HEK293T (cell line): ENCODE measurements at regions not wholly inside any gene's neighbourhood (a gene's known extent, or its start where the extent isn't known, plus 50 kb on each side); places are given as distances from the start of the nearest gene placed in this dataset.

ENCODE experiments used
- CTCF ChIA-PET: fragments of 350-600 bp; formaldehyde crosslinking; extraction: SDS; loops from one replicate; lab custom pipeline; 2021; ENCODE audit warnings: antibody characterized with exemption, inconsistent platforms; lab: Yijun Ruan, JAX
- POLR2A ChIA-PET: fragments of 350-600 bp; formaldehyde crosslinking; extraction: SDS; loops from one replicate; lab custom pipeline; 2020; ENCODE audit warnings: antibody characterized with exemption, inconsistent platforms; lab: Yijun Ruan, JAX
- DNase-seq: peaks from one replicate; pipeline ENCODE4 v3.0.0; 2012; ENCODE audit warnings: mixed read lengths; ENCODE audit errors: extremely low spot score
- ARNT ChIP-seq: fragments of 450-650 bp; IDR thresholded peaks from 2 replicates; pipeline ENCODE4 v1.6.1; 2017; ENCODE audit warnings: mild to moderate bottlenecking
- BHLHE40 ChIP-seq: fragments of 450-650 bp; IDR thresholded peaks from 2 replicates; pipeline ENCODE4 v1.6.1; 2016; ENCODE audit warnings: mild to moderate bottlenecking, moderate library complexity, borderline replicate concordance
- CTBP1 ChIP-seq: fragments of 450-650 bp; IDR thresholded peaks from 2 replicates; pipeline ENCODE4 v1.6.1; 2016; ENCODE audit warnings: borderline replicate concordance
- ELF4 ChIP-seq: fragments of 450-650 bp; IDR thresholded peaks from 2 replicates; pipeline ENCODE4 v1.6.1; 2017; ENCODE audit warnings: antibody characterized with exemption
- FOXA1 ChIP-seq: fragments of 450-650 bp; IDR thresholded peaks from 2 replicates; pipeline ENCODE4 v1.6.1; 2016; ENCODE audit warnings: mild to moderate bottlenecking
- FOXK2 ChIP-seq: fragments of 450-650 bp; IDR thresholded peaks from 2 replicates; pipeline ENCODE4 v1.6.1; 2016; ENCODE audit warnings: mild to moderate bottlenecking
- FOXM1 ChIP-seq: fragments of 450-650 bp; IDR thresholded peaks from 2 replicates; pipeline ENCODE4 v1.6.1; 2017; ENCODE audit warnings: mild to moderate bottlenecking, borderline replicate concordance
- HDGF ChIP-seq: fragments of 450-650 bp; IDR thresholded peaks from 2 replicates; pipeline ENCODE4 v1.6.1; 2017; ENCODE audit warnings: antibody characterized with exemption, borderline replicate concordance
- L3MBTL2 ChIP-seq: fragments of 450-650 bp; conservative IDR thresholded peaks from 2 replicates; pipeline ENCODE4 v1.6.1; 2016; ENCODE audit warnings: mild to moderate bottlenecking
- LEF1 ChIP-seq: fragments of 450-650 bp; IDR thresholded peaks from 2 replicates; pipeline ENCODE4 v1.6.1; 2017; ENCODE audit warnings: mild to moderate bottlenecking, borderline replicate concordance
- NFRKB ChIP-seq: fragments of 450-650 bp; IDR thresholded peaks from 2 replicates; pipeline ENCODE4 v1.6.1; 2016; ENCODE audit warnings: mild to moderate bottlenecking, moderate library complexity
- SP1 ChIP-seq: fragments of 450-650 bp; IDR thresholded peaks from 2 replicates; pipeline ENCODE4 v1.6.1; 2017
- SUZ12 ChIP-seq: fragments of 450-650 bp; IDR thresholded peaks from 2 replicates; pipeline ENCODE4 v1.6.1; 2016; ENCODE audit warnings: mild to moderate bottlenecking
- TARDBP ChIP-seq: fragments of 450-650 bp; IDR thresholded peaks from 2 replicates; pipeline ENCODE4 v1.6.1; 2016
- ZNF384 ChIP-seq: fragments of 450-650 bp; IDR thresholded peaks from 2 replicates; pipeline ENCODE4 v1.6.1; 2016
- TF ChIP-seq, protein P1 (sequence below): fragments of 450-650 bp; IDR thresholded peaks from 2 replicates; pipeline ENCODE4 v1.6.1; 2016

DNA sequence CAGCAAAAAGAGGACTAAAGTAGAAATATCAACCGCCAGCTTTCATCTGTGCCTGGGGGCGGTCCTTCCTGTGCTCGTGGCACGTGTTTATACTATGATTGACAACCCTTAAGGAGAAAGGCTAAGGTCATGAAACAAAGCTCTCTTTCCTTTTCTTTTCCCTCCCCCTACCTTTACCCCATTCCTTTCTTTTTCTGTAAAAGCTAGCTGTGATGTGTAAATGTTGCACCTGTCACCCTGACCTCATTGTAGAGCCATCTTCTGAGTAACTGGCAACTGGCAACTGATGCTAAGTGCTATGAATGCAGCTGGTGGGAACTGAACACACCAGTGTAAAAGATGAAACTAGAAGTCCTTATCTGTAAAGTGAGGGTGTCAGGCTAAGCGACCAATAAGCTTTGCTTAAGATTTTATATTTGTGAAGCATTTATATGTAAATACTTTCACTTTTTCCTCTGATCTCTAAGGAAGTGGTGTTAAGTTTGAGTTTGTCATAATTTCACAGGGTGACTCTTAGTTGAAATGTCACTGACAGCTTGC, 102.8 kb upstream of the BCAT1 start:
- ChIA-PET POLR2A (no interaction called here), CTCF (interaction anchor here (0.6 kb wide), 2 partner anchors 325 to 1181 kb away, joined by 3 to 4 read pairs; no protein-coding TSS in a partner anchor)
- TF ChIP-seq L3MBTL2 (no peak), FOXA1 (no peak), SP1 (no peak), FOXM1 (no peak), LEF1 (no peak)
- TF ChIP-seq, protein P1, sequence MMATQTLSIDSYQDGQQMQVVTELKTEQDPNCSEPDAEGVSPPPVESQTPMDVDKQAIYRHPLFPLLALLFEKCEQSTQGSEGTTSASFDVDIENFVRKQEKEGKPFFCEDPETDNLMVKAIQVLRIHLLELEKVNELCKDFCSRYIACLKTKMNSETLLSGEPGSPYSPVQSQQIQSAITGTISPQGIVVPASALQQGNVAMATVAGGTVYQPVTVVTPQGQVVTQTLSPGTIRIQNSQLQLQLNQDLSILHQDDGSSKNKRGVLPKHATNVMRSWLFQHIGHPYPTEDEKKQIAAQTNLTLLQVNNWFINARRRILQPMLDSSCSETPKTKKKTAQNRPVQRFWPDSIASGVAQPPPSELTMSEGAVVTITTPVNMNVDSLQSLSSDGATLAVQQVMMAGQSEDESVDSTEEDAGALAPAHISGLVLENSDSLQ: no peak
- no peak for DNase-seq

DNA sequence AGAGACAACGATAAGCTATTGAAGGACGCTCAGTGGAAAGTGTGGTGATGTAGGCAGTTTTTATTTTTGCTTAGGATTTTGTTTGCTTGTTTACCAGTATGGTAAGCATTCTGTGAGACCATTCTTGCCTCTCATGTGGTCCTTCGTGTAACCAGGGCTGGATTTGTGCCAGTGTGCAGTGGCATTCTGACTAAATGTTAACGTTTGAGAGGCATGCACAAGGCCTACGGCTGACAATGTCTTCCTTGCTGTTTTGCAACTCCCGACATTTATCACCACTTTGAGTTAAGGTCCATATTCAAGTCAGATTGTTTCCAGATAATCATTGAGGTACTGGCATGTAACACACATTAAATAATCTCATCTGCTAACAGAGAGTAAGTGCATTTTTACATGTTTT, 102.3 kb upstream of the BCAT1 start:
- no peak for DNase-seq
- TF ChIP-seq SP1: no peak
- TF ChIP-seq ELF4: no peak
- TF ChIP-seq TARDBP: no peak
- TF ChIP-seq NFRKB: no peak
- no peak for TF ChIP-seq CTBP1
- TF ChIP-seq ARNT: no peak
- TF ChIP-seq, protein P1: no peak
- no peak for TF ChIP-seq L3MBTL2
- no peak for TF ChIP-seq ZNF384
- no peak for TF ChIP-seq SUZ12
- no peak for TF ChIP-seq BHLHE40
- POLR2A ChIA-PET: no interaction called here
- CTCF ChIA-PET: interaction anchor here (0.6 kb wide), 2 partner anchors 325 to 1180 kb away, joined by 3 to 4 read pairs; no protein-coding TSS in a partner anchor

DNA sequence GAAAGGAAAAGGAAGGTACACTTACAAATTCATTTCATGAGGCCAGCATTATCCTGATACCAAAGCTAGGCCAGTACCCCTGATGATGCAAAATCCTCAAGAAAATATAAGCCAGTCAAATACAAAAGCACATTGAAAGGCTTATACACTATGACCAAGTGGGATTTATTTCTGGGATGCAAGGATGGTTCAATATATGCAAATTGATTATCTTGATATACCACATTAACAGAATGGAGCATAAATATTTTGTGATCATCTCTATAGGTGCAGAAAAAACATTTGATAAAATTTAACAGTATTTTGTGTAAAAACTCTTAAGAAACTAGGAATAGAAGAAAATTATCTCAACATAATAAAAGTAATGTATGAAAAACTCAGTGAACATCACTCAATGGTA, 97.0 kb upstream of the BCAT1 start:
- TF ChIP-seq NFRKB: no peak
- TF ChIP-seq HDGF: no peak
- TF ChIP-seq SP1: no peak
- no peak for TF ChIP-seq TARDBP
- no peak for TF ChIP-seq ARNT
- TF ChIP-seq LEF1: no peak
- no peak for TF ChIP-seq FOXA1
- TF ChIP-seq FOXK2: no peak
- TF ChIP-seq FOXM1: no peak

DNA sequence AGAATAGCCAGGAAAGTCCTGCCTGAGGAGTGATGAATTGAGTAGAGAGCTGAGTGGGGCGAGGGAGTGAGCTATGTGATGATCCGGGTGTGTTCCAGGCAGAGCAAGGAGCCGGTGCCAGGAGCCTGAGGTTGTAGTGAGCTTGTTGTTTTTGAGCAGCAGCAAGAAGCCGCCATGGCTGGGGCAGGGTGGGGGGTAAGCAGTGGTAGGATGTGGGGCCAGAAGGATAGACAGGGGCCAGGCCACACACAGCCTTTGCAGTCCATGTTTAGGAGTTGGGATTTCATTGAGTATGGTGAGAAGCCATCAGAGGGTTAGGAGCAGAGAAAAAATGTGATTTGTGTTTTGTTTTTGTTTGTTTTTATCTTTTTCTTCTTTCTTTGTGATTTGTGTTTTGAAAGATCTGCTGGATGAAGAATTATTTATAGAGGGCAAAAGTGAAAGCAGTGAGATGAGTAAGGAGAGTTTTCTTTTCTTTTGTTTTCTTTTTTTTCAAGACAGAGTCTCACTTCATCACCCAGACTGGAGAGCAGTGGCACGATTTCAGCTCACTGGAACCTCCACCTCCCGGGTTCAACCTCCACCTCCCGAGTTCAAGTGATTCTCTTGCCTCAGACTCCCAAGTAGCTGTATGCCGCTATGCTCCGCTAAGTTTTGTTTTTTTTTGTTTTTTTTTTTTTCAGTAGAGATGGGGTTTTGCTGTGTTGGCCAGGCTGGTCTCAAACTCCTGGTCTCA, 92.3 kb upstream of the BCAT1 start:
- TF ChIP-seq TARDBP (no peak), SP1 (no peak), L3MBTL2 (no peak), HDGF (no peak), SUZ12 (no peak), ELF4 (no peak), CTBP1 (no peak), FOXA1 (no peak), FOXM1 (no peak), ARNT (no peak), ZNF384 (no peak), LEF1 (no peak), NFRKB (no peak), BHLHE40 (no peak), FOXK2 (no peak)
- TF ChIP-seq, protein P1: no peak
- ChIA-PET CTCF (interaction anchor here (0.7 kb wide), 1 partner anchor 110 kb away, joined by 3 read pairs; no protein-coding TSS in a partner anchor), POLR2A (no interaction called here)
- no peak for DNase-seq

More for the DNA sequence above, 97.0 kb upstream of the BCAT1 start:
- POLR2A ChIA-PET: no interaction called here
- no peak for DNase-seq
- CTCF ChIA-PET: no interaction called here

DNA sequence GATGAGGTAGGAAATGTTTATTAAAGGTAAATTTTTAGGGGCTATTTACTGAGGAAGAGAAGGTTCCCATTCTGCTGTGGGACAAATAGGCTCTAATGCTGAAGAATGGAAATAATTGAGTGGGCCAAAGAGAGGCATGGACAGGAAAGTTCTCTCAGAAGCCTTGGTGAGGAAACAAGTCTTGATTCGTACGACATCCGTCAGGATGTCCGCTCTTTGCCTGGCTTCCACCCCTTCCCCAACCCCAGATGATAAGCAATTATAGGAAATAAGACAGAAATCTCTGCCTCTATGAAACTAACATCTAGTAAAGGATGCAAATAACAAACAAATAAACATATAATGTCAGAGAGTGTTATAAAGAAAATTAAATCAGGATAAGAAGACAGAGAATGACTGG, 91.7 kb upstream of the BCAT1 start:
- CTCF ChIA-PET: no interaction called here
- no peak for DNase-seq
- POLR2A ChIA-PET: no interaction called here
- TF ChIP-seq LEF1 (no peak), SP1 (no peak), L3MBTL2 (no peak), ELF4 (no peak)

DNA sequence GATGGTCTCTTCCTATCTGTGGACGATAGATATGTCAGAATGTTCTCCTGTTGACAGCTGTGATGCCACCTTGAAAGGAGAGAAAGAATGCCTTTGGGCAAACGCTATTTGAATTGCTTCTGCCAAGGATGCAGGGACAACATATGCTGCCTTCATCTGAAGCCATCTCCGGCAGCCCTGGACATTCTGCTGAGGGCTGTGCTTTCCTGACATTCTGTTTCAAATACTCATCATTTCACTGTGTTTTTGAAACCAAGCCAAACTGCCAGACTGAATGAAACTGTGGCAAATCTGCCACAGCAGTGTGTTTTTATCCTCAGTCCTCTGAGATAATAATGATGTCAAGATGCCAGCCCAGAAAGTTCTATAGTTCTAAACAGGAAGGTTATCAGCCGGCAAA, 85.8 kb upstream of the BCAT1 start:
- ChIA-PET CTCF (no interaction called here), POLR2A (no interaction called here)
- TF ChIP-seq, protein P1: no peak
- no peak for TF ChIP-seq ZNF384
- no peak for TF ChIP-seq L3MBTL2
- no peak for TF ChIP-seq SUZ12
- no peak for TF ChIP-seq LEF1
- no peak for TF ChIP-seq CTBP1
- TF ChIP-seq ELF4: no peak
- TF ChIP-seq SP1: no peak
- TF ChIP-seq FOXA1: no peak
- no peak for DNase-seq
